ENCODE measurements at regions not wholly inside any gene's neighbourhood (a gene's known extent, or its start where the extent isn't known, plus 50 kb on each side); places are given as distances from the start of the nearest gene placed in this dataset.
A peak's percentile ranks its signal among the peaks of the same experiment; 100 is the strongest.

- DNase-seq (ENCODE audit: low spot score): no peak
- H3K27ac Mint-ChIP-seq (ENCODE audit: unreplicated experiment): no peak overlapping the region
- H3K36me3 Mint-ChIP-seq (ENCODE audit: low read depth): peaks cover 1% of the 10 kb centered on the region
- peaks cover 2% of the 10 kb centered on the region for H3K9me3 Mint-ChIP-seq (ENCODE audit: low read depth)
- H3K4me3 Mint-ChIP-seq (ENCODE audit: unreplicated experiment): no peak overlapping the region
- H3K27me3 Mint-ChIP-seq (ENCODE audit: low read depth): no peaks in the 10 kb centered on the region
- no peak for TF ChIP-seq CTCF (IDR thresholded peaks at IDR 0.05)
- H3K4me1 Mint-ChIP-seq (ENCODE audit: low read depth): peaks cover 15% of the 10 kb centered on the region
These were observed 887.9 kb downstream of the DCDC2C start for GRCh38 chr2:4591261-4591660.

GRCh38 chr2:4597400-4597799, 894.0 kb downstream of the DCDC2C start:
- H3K27me3 Mint-ChIP-seq (ENCODE audit: low read depth): no peaks in the 10 kb centered on the region
- H3K27ac Mint-ChIP-seq (ENCODE audit: unreplicated experiment): peak overlapping the region; percentile 36
- peak; percentile 10 for TF ChIP-seq CTCF (IDR thresholded peaks at IDR 0.05)
- H3K4me3 Mint-ChIP-seq (ENCODE audit: unreplicated experiment): no peak overlapping the region
- peaks cover 2% of the 10 kb centered on the region for H3K36me3 Mint-ChIP-seq (ENCODE audit: low read depth)
- peaks cover 33% of the 10 kb centered on the region for H3K4me1 Mint-ChIP-seq (ENCODE audit: low read depth)
- H3K9me3 Mint-ChIP-seq (ENCODE audit: low read depth): peaks cover 4% of the 10 kb centered on the region
- DNase-seq (ENCODE audit: low spot score): no peak

GRCh38 chr2:4604767-4605166, 901.4 kb downstream of the DCDC2C start:
- TF ChIP-seq CTCF (IDR thresholded peaks at IDR 0.05): no peak
- no peaks in the 10 kb centered on the region for H3K27me3 Mint-ChIP-seq (ENCODE audit: low read depth)
- H3K27ac Mint-ChIP-seq (ENCODE audit: unreplicated experiment): no peak overlapping the region
- H3K4me1 Mint-ChIP-seq (ENCODE audit: low read depth): peaks cover 9% of the 10 kb centered on the region
- H3K4me3 Mint-ChIP-seq (ENCODE audit: unreplicated experiment): no peak overlapping the region
- H3K9me3 Mint-ChIP-seq (ENCODE audit: low read depth): no peaks in the 10 kb centered on the region
- no peak for DNase-seq (ENCODE audit: low spot score)
- H3K36me3 Mint-ChIP-seq (ENCODE audit: low read depth): no peaks in the 10 kb centered on the region

GRCh38 chr2:4618141-4618540, 914.8 kb downstream of the DCDC2C start:
- peaks cover 9% of the 10 kb centered on the region for H3K4me1 Mint-ChIP-seq (ENCODE audit: low read depth)
- no peak for DNase-seq (ENCODE audit: low spot score)
- no peak for TF ChIP-seq CTCF (IDR thresholded peaks at IDR 0.05)
- H3K4me3 Mint-ChIP-seq (ENCODE audit: unreplicated experiment): no peak overlapping the region
- peaks cover under 1% of the 10 kb centered on the region for H3K9me3 Mint-ChIP-seq (ENCODE audit: low read depth)
- no peaks in the 10 kb centered on the region for H3K27me3 Mint-ChIP-seq (ENCODE audit: low read depth)
- H3K36me3 Mint-ChIP-seq (ENCODE audit: low read depth): no peaks in the 10 kb centered on the region
- H3K27ac Mint-ChIP-seq (ENCODE audit: unreplicated experiment): peak overlapping the region; percentile 9

- H3K4me3 Mint-ChIP-seq (ENCODE audit: unreplicated experiment): no peak overlapping the region
- H3K9me3 Mint-ChIP-seq (ENCODE audit: low read depth): peaks cover 4% of the 10 kb centered on the region
- H3K27ac Mint-ChIP-seq (ENCODE audit: unreplicated experiment): peak overlapping the region; percentile 9
- no peak for TF ChIP-seq CTCF (IDR thresholded peaks at IDR 0.05)
- no peak for DNase-seq (ENCODE audit: low spot score)
- H3K36me3 Mint-ChIP-seq (ENCODE audit: low read depth): no peaks in the 10 kb centered on the region
- H3K4me1 Mint-ChIP-seq (ENCODE audit: low read depth): peaks cover 9% of the 10 kb centered on the region
- H3K27me3 Mint-ChIP-seq (ENCODE audit: low read depth): no peaks in the 10 kb centered on the region
These were observed 915.4 kb downstream of the DCDC2C start for GRCh38 chr2:4618630-4619228.
